Renal pelvis (tissue), 1 donor: ENCODE measurements at regions not wholly inside any gene's neighbourhood (a gene's known extent, or its start where the extent isn't known, plus 50 kb on each side); places are given as distances from the start of the nearest gene placed in this dataset.
A peak's percentile ranks its signal among the peaks of the same experiment; 100 is the strongest.
"Not testable (repeated sequence)": the region's sequence is repeated elsewhere in the genome, so short reads cannot be mapped to it uniquely, and the experiment has no call there.

Source experiments
- DNase-seq: peaks from one replicate; pipeline ENCODE4 v3.0.0-alpha.2; 2013

GRCh38 chr11:103585401-103585800 lies 451.0 kb upstream of the DDI1 start:
- DNase-seq, result no peak

- no peak for DNase-seq
Measured at GRCh38 chr11:103585911-103586310, 450.5 kb upstream of the DDI1 start.

- DNase-seq, result no peak
Measured at GRCh38 chr11:103586756-103587155, 449.7 kb upstream of the DDI1 start.

GRCh38 chr11:103587901-103588788 lies 448.3 kb upstream of the DDI1 start:
- no peak for DNase-seq

GRCh38 chr11:103591554-103591953 lies 444.9 kb upstream of the DDI1 start:
- DNase-seq, result no peak

- DNase-seq, result no peak
Measured at GRCh38 chr11:103594283-103594682, 442.2 kb upstream of the DDI1 start.

- no peak for DNase-seq
Measured at GRCh38 chr11:103596315-103596714, 440.1 kb upstream of the DDI1 start.

GRCh38 chr11:103601225-103601846 lies 435.1 kb upstream of the DDI1 start:
- peak; percentile 42 for DNase-seq

- DNase-seq, result no peak
Measured at GRCh38 chr11:103602840-103603239, 433.6 kb upstream of the DDI1 start.

- no peak for DNase-seq
Measured at GRCh38 chr11:103604310-103604709, 432.1 kb upstream of the DDI1 start.

- no peak for DNase-seq
Measured at GRCh38 chr11:103608566-103608965, 427.9 kb upstream of the DDI1 start.

- no peak for DNase-seq
Measured at GRCh38 chr11:103609117-103610066, 427.0 kb upstream of the DDI1 start.

GRCh38 chr11:103610435-103610834 lies 426.0 kb upstream of the DDI1 start:
- DNase-seq, result no peak

- DNase-seq, result not testable (repeated sequence)
Measured at GRCh38 chr11:103611526-103612260, 424.7 kb upstream of the DDI1 start.

- not testable (repeated sequence) for DNase-seq
Measured at GRCh38 chr11:103612451-103612850, 424.0 kb upstream of the DDI1 start.

GRCh38 chr11:103616586-103616985 lies 419.9 kb upstream of the DDI1 start:
- not testable (repeated sequence) for DNase-seq

GRCh38 chr11:103618528-103618927 lies 417.9 kb upstream of the DDI1 start:
- no peak for DNase-seq

GRCh38 chr11:103619480-103619879 lies 417.0 kb upstream of the DDI1 start:
- DNase-seq, result no peak

GRCh38 chr11:103619938-103620337 lies 416.5 kb upstream of the DDI1 start:
- DNase-seq, result no peak

- no peak for DNase-seq
Measured at GRCh38 chr11:103622296-103622695, 414.1 kb upstream of the DDI1 start.

- no peak for DNase-seq
Measured at GRCh38 chr11:103623933-103624332, 412.5 kb upstream of the DDI1 start.
